GM12878 (cell line): ENCODE measurements at regions not wholly inside any gene's neighbourhood (a gene's known extent, or its start where the extent isn't known, plus 50 kb on each side); places are given as distances from the start of the nearest gene placed in this dataset.
"Not testable (repeated sequence)": the region's sequence is repeated elsewhere in the genome, so short reads cannot be mapped to it uniquely, and the experiment has no call there.

Source experiments
- ATF7 ChIP-seq: fragments of 450-650 bp; IDR thresholded peaks from 2 replicates; pipeline ENCODE4 v1.6.1; 2016; ENCODE audit warnings: low read depth, mild to moderate bottlenecking
- BHLHE40 ChIP-seq, 2 experiments: fragments of 450-650 bp in 1 of 2; IDR thresholded peaks; 2 replicates each; pipeline ENCODE4 v1.6.1; 2011 to 2017; ENCODE audit warnings: low read depth in 2 of 2, borderline replicate concordance in 1 of 2, improper control_type of control experiment in 1 of 2, low read length in 1 of 2, mild to moderate bottlenecking in 1 of 2
- EZH2 ChIP-seq: IDR thresholded peaks from 2 replicates; pipeline ENCODE4 v1.6.1; 2012; ENCODE audit warnings: low read depth, mild to moderate bottlenecking, control low read depth, inconsistent platforms, low read length, borderline replicate concordance; ENCODE audit not compliant: control insufficient read depth
- HDGF ChIP-seq: fragments of 450-650 bp; IDR thresholded peaks from 2 replicates; pipeline ENCODE4 v1.6.1; 2016; ENCODE audit warnings: antibody characterized with exemption
- MXI1 ChIP-seq: fragments of 150-350 bp; IDR thresholded peaks from 2 replicates; pipeline ENCODE4 v1.6.1; 2011; ENCODE audit warnings: low read depth, mild to moderate bottlenecking, inconsistent platforms, low read length, improper control_type of control experiment
- MYC ChIP-seq: IDR thresholded peaks from 2 replicates; pipeline ENCODE4 v1.6.1; 2011; ENCODE audit warnings: mild to moderate bottlenecking, low read length, moderate library complexity, inconsistent platforms; ENCODE audit not compliant: insufficient read depth, insufficient replicate concordance, insufficient read length, severe bottlenecking
- NFYB ChIP-seq: IDR thresholded peaks from 2 replicates; pipeline ENCODE4 v1.6.1; 2011; ENCODE audit warnings: low read depth, mild to moderate bottlenecking, low read length, improper control_type of control experiment, moderate library complexity; ENCODE audit not compliant: insufficient read depth
- POLR2A ChIP-seq: IDR thresholded peaks from 2 replicates; pipeline ENCODE4 v1.6.1; 2011; ENCODE audit warnings: low read depth, mild to moderate bottlenecking, low read length
- RAD21 ChIP-seq: IDR thresholded peaks from 2 replicates; pipeline ENCODE4 v1.6.1; 2011; ENCODE audit warnings: mild to moderate bottlenecking, low read depth, low read length, moderate library complexity; ENCODE audit not compliant: insufficient read depth
- SUZ12 ChIP-seq: fragments of 200-600 bp; sonication (generic); IDR thresholded peaks from one replicate; pipeline ENCODE4 v1.6.1; 2018; ENCODE audit warnings: antibody characterized with exemption, mild to moderate bottlenecking; ENCODE audit not compliant: unreplicated experiment
- TCF12 ChIP-seq: IDR thresholded peaks from 2 replicates; pipeline ENCODE4 v1.6.1; 2011; ENCODE audit warnings: low read depth, mild to moderate bottlenecking, low read length
- USF2 ChIP-seq: IDR thresholded peaks from 2 replicates; pipeline ENCODE4 v1.6.1; 2011; ENCODE audit warnings: low read depth, low read length, improper control_type of control experiment, borderline replicate concordance
- TF ChIP-seq, protein P1 (sequence below), 3 experiments: IDR thresholded peaks in 2 of 3; conservative IDR thresholded peaks in 1 of 3; 2 replicates each; pipeline ENCODE4 v1.5.1; 2011; ENCODE audit warnings: low read depth in 3 of 3, low read length in 3 of 3, mild to moderate bottlenecking in 3 of 3, control low read depth in 2 of 3, moderate library complexity in 2 of 3, inconsistent platforms in 1 of 3, mixed read lengths in 1 of 3; ENCODE audit not compliant: control insufficient read depth in 2 of 3, insufficient read depth in 1 of 3; ENCODE audit errors: extremely low read depth in 1 of 3
- TF ChIP-seq, protein P2 (sequence below): IDR thresholded peaks from 2 replicates; pipeline ENCODE4 v1.6.1; 2012; ENCODE audit warnings: mild to moderate bottlenecking, low read depth, low read length

- TF ChIP-seq SUZ12; USF2; RAD21; MYC; POLR2A; ATF7; EZH2; HDGF; MXI1; TCF12; BHLHE40 (IDR thresholded peaks at IDR 0.05; ENCODE audit: borderline replicate concordance in 1 of 2, low read depth in 2 of 2, low read length in 1 of 2); NFYB: not testable (repeated sequence)
- TF ChIP-seq, protein P1, sequence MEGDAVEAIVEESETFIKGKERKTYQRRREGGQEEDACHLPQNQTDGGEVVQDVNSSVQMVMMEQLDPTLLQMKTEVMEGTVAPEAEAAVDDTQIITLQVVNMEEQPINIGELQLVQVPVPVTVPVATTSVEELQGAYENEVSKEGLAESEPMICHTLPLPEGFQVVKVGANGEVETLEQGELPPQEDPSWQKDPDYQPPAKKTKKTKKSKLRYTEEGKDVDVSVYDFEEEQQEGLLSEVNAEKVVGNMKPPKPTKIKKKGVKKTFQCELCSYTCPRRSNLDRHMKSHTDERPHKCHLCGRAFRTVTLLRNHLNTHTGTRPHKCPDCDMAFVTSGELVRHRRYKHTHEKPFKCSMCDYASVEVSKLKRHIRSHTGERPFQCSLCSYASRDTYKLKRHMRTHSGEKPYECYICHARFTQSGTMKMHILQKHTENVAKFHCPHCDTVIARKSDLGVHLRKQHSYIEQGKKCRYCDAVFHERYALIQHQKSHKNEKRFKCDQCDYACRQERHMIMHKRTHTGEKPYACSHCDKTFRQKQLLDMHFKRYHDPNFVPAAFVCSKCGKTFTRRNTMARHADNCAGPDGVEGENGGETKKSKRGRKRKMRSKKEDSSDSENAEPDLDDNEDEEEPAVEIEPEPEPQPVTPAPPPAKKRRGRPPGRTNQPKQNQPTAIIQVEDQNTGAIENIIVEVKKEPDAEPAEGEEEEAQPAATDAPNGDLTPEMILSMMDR (IDR thresholded peaks at IDR 0.05 in 2 of 3, conservative IDR thresholded peaks at IDR 0.05 in 1 of 3; ENCODE audit: control insufficient read depth in 2 of 3, extremely low read depth in 1 of 3, insufficient read depth in 1 of 3, low read depth in 3 of 3, low read length in 3 of 3): not testable (repeated sequence)
- TF ChIP-seq, protein P2, sequence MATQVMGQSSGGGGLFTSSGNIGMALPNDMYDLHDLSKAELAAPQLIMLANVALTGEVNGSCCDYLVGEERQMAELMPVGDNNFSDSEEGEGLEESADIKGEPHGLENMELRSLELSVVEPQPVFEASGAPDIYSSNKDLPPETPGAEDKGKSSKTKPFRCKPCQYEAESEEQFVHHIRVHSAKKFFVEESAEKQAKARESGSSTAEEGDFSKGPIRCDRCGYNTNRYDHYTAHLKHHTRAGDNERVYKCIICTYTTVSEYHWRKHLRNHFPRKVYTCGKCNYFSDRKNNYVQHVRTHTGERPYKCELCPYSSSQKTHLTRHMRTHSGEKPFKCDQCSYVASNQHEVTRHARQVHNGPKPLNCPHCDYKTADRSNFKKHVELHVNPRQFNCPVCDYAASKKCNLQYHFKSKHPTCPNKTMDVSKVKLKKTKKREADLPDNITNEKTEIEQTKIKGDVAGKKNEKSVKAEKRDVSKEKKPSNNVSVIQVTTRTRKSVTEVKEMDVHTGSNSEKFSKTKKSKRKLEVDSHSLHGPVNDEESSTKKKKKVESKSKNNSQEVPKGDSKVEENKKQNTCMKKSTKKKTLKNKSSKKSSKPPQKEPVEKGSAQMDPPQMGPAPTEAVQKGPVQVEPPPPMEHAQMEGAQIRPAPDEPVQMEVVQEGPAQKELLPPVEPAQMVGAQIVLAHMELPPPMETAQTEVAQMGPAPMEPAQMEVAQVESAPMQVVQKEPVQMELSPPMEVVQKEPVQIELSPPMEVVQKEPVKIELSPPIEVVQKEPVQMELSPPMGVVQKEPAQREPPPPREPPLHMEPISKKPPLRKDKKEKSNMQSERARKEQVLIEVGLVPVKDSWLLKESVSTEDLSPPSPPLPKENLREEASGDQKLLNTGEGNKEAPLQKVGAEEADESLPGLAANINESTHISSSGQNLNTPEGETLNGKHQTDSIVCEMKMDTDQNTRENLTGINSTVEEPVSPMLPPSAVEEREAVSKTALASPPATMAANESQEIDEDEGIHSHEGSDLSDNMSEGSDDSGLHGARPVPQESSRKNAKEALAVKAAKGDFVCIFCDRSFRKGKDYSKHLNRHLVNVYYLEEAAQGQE: not testable (repeated sequence)
Measured at GRCh38 chr4:67319607-67320006, 225.7 kb downstream of the CENPC start.
